Fibroblast of gingiva (primary cell): ENCODE measurements at regions not wholly inside any gene's neighbourhood (a gene's known extent, or its start where the extent isn't known, plus 50 kb on each side); places are given as distances from the start of the nearest gene placed in this dataset.

Experiments
- DNase-seq: peaks from one replicate; pipeline ENCODE4 v3.0.0-alpha.2; 2011; ENCODE audit warnings: low read depth

DNA sequence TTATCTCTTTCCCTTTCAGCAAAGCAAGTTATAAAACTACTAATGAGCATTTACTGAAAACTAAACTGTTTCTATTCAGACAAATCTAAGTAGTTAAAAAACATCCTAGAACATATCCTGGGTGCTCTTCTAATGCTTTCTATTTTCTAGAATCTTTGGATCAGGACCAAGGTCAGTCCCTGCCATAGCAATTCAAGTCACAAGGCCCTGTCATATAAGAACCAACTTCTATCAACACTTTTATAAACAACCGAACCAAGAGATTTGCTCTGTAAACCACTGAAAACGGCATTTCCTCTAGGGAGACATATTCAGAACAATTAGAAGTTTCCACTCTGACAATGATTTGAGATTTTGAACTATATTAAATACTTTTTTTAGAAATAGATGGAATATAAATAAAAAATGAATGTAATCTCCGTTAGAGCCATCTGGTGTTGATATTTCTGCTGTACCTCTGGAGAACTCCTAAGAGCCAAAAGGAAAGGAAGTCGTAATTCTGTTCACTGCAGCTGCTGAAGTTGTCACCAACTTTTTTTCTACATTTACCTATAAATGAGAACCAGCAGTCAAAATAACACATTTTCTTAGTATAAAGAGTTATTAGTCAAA lies 51.4 kb upstream of the LGSN start:
- DNase-seq = no peak

GRCh38 chr6:63372951-63373533 lies 53.3 kb upstream of the LGSN start:
- no peak for DNase-seq

DNA sequence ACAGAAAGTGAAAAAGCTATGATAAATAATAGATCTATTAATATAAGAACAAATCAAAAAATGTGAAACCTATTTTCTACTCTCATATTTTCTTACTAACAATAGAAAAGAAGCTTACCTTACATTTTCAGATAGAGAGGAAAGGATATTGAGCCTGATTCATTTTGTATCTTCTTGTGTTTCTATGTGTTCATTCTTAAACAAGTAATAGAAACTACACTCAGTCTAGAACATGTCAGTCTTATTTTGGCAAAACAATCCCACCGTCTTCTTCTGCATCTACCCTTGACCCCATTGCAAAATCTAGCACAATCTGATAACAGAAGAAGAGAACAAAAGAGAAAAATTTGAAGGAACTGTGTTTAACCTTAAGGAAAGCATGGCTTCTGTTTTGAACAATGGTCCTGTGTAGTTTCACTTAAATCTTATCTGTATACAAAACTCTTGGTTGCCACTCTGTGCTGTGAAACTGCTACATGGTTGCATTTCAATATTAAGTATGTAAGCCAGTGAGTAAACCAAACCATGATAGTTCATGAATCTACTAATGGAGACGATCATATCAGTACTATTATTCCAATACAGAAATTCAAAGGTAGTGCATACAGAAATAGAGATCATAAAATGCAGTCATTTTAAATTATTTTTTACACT lies 69.5 kb upstream of the LGSN start:
- DNase-seq = no peak

DNA sequence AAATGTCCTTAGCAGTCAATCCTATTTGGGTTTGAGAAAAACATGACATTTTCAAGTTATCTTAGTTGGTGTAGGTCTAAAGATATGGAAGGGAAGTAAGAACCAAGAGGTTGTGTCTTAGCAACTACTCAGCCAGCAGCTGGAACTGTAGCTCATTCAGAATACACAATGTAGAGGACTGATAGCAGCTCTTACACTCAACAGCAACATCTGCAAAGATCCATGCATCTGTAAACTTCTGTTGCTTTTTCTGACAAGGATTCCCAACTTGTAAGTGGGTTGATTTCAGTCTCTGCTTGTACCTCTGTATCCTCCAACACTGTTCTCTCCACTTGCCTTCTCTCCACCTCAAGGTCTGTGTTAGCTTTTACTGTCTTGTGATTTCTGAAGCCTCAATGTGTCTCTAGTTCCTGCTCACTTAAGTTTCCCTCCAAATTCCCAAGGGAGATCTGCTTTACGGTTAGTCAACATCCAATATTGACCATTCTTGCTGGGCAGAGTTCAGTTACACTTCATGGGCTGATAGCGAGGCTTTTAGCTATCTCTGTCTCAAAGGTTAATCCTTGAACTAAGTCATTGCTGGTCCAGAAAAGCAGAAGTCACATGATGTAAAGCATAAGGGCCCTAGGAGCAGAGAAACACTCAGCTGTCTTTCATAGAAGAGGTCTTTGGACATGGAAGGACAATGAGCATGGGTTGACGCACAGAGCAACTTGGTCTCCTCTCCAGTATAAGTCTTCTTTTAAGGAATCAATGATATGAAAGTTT lies 71.6 kb upstream of the LGSN start:
- no peak for DNase-seq

DNA sequence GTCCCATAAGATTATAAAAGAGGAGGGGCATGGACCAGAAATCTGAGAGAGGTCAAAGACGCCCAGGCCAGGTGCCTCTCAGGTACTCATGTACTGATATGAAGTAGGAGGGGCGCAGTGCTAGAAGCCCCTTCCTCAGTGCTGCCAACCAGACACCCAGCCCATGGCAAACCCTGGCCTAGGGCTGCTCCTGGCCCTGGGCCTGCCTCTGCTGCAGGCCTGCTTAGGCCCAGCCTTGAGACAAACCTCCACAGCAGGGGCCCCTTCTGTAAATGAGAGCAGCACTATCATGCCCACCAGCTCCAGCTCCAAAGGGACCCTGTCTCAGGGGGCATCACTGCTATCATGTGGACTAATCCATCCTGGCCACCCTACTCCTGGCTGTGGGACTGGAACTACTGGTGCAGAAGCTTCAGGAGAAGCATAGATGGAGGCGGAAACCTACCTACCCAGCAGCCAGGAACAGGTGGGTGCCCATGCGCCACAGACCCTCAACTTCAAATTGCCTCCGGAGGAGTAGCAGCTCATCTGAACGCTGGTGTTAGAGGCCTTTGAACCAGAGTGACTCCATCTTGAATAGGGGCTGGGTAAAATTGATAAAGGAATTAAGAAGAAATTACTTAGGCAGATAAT lies 72.4 kb upstream of the LGSN start:
- no peak for DNase-seq

GRCh38 chr6:63394656-63395308 lies 75.0 kb upstream of the LGSN start:
- no peak for DNase-seq

DNA sequence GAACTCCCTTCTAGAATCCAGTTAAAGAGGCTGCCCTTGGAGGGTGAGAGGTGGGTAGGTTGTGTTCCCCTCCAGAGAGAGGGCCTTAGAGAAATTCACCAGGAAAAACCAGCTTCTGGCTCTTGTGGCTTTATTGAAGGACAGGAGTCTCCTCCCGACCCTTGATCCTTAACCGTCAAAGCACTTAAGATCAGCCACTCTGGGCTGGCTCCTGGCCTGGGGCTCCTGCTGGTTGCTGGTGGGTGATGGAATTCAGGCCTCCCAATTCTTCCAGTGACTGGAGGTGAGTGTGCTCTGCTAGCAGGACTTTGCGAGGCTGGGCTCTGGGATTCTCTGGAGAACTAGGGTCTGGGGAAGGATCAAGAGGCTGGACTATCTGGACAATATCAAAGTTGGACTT lies 75.6 kb upstream of the LGSN start:
- no peak for DNase-seq

DNA sequence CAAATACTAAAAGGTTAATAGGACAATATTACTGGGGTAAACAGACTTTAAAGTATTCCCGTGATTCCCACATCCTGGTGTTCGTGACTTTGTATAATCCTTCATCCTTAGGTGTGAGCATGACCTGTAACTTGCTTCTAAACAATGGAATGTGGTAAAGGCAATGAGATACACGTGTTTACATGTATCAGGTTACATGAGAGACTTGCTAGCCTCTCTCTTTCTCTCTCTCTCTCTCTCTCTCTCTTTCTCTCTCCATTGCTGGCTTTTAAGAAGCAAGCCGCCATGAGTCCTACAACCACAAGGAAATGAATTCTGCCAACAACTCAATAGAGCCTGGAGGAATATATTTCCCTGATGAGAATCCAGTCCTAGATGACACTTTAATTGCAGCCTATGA lies 83.9 kb upstream of the LGSN start:
- DNase-seq = no peak

DNA sequence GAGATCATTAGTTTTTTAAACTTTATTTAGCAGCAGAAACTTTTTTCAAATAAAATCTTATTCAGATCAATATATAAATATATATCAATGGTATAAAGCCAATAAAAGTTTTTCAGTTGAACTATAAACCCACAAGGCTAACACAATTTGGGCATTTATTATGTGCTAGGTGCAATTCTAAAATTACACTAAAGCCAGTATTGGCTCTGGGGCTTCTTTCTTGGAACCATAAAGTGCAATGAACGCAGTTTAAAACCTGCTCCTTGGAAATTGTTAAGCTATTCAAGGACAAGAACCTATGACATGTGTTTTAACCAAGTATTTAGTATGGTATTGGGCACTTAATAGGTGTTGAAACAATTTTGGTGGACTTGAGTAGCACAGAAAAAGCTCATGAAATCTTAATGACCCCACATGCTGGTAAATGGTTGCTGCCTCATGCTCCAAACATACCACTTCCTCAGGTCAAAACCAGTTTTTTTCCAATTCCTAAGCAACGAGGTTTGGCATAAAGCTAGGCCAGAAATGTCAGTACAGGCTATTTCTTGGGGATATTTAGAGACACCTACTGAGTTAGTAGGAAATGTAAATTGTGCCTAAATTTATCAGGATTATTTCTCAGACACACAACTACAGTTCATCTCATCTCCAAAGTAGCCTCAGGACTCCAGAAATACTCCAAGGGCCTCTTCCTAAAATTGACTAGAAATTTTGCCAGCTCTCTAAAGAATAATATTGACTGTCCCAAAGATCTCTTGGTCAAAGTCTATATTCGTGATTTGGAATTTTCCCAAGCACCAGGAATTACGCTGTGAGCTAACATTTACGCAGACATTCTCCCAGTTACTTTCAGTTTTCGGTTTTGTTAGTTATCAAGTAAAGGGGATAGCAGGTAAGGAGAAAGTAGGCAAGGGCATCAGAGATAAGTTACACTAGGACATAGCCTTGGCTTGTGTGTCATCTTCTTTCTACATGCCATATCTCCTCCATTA lies 90.9 kb upstream of the LGSN start:
- DNase-seq = no peak

- DNase-seq = no peak
Observed at GRCh38 chr6:63415286-63415685, 95.5 kb upstream of the LGSN start.

- DNase-seq = no peak
Observed at GRCh38 chr6:63418741-63419140, 99.0 kb upstream of the LGSN start.

- DNase-seq = no peak
Observed at GRCh38 chr6:63424636-63425035, 104.9 kb upstream of the LGSN start.

GRCh38 chr6:63425493-63425892 lies 105.7 kb upstream of the LGSN start:
- no peak for DNase-seq

- no peak for DNase-seq
Observed at GRCh38 chr6:63426844-63427243, 107.1 kb upstream of the LGSN start.

GRCh38 chr6:63427951-63428350 lies 108.2 kb upstream of the LGSN start:
- DNase-seq = no peak

- DNase-seq = no peak
Observed at GRCh38 chr6:63430985-63431519, 111.3 kb upstream of the LGSN start.

GRCh38 chr6:63434943-63435342 lies 115.2 kb upstream of the LGSN start:
- DNase-seq = no peak

DNA sequence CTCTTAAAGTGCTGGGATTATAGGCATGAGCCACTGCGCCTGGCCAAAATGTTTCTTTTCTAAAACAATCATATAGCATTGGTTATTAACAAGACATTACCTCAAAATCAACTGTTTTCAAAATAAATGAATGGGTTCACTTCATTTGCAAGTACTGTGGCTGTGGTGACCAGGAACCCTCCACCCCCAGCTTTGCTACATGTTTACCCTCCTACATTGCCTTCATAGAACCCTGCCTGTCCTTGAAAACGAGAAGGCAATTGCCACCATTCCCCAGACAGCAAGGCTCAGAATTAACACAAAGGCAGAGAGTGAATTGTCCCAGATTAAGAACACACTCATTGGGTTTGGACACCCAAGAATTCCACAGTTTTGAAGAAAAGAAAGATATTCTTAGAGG lies 116.6 kb upstream of the LGSN start:
- no peak for DNase-seq

DNA sequence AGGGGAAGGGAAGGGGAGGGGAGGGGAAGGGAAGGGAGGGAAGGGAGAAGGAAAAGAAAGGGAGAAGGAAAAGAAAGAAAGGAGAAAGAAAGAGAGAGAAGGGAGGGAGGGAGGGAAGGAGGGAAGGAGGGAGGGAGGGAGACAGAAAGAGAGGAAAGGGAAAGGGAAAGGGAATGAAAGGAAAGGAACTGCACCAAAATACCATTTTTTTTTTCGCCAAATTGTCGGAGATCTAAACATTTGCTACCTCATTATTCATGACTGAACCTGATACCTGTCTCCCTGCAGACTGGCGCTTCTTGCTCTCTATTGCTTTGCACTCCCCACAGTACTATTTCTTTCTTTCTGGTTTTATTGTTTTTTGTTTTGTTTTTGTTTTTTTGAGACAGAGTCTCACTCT lies 117.3 kb upstream of the LGSN start:
- no peak for DNase-seq

DNA sequence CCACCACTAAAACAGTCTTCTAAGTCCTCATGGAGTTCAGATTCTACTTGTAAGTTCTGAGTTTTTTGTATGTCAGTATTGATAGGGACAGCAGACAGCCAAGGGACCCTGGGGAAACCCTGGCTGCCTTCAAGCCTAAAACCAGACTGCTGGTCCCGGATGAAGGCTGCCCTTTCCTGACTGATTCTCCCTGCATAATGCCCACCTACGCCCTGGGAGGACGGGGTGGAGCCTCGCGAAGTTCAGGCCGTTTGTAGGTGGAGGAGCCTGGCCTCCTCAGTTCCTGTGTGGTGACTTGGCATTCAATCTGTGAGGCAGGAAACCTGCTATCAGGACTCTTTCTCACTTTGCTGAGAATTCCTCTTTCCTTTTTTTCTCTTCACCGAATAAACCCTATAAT lies 120.3 kb upstream of the LGSN start:
- DNase-seq = no peak

DNA sequence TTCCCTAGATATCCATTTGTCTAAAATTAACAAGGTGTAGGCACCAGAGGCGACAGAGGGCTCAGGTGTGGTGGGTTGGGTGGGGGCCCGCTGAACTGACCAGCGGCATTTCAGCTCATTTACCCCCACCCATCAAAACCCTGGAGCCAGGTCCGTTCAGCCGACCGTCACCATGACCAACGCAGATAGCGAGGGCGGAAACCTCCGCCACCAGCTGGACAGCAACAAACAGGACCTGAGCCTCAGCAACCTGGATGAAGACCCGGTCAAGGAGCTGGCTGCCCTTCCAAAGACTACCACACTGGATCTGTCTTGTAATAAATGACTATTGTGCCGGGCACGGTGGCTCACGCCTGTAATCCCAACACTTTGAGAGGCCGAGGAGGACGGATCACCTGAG lies 120.8 kb upstream of the LGSN start:
- DNase-seq = no peak
